H1 (cell line): ENCODE measurements at regions not wholly inside any gene's neighbourhood (a gene's known extent, or its start where the extent isn't known, plus 50 kb on each side); places are given as distances from the start of the nearest gene placed in this dataset.

Experiments
- EGR1 ChIP-seq: IDR thresholded peaks from 2 replicates; pipeline ENCODE4 v1.6.1; 2011; ENCODE audit warnings: low read depth, low read length, borderline replicate concordance
- JUN ChIP-seq: IDR thresholded peaks from 2 replicates; pipeline ENCODE4 v1.6.1; 2011; ENCODE audit warnings: low read depth, mild to moderate bottlenecking, improper control_type of control experiment, low read length
- POU5F1 ChIP-seq: IDR thresholded peaks from 2 replicates; pipeline ENCODE4 v1.6.1; 2011; ENCODE audit warnings: low read depth, mild to moderate bottlenecking, low read length, moderate library complexity
- SAP30 ChIP-seq: fragments of 300-600 bp; sonication (generic); IDR thresholded peaks from 2 replicates; pipeline ENCODE4 v1.7.1; 2012; ENCODE audit warnings: low read length, moderate library complexity, mild to moderate bottlenecking, inconsistent platforms; ENCODE audit not compliant: insufficient read depth, insufficient replicate concordance
- SP1 ChIP-seq: IDR thresholded peaks from 2 replicates; pipeline ENCODE4 v1.6.1; 2011; ENCODE audit warnings: low read depth, low read length
- SRF ChIP-seq: IDR thresholded peaks from 2 replicates; pipeline ENCODE4 v1.6.1; 2011; ENCODE audit warnings: mild to moderate bottlenecking, low read depth, low read length, moderate library complexity
- TCF12 ChIP-seq: IDR thresholded peaks from 2 replicates; pipeline ENCODE4 v1.6.1; 2011; ENCODE audit warnings: low read depth, mild to moderate bottlenecking, low read length
- TF ChIP-seq, protein P1 (sequence below): fragments of 300-600 bp; sonication (generic); IDR thresholded peaks from 2 replicates; pipeline ENCODE4 v1.7.1; 2012; ENCODE audit warnings: low read length, moderate library complexity, mild to moderate bottlenecking, inconsistent platforms; ENCODE audit not compliant: insufficient replicate concordance
- TF ChIP-seq, protein P2 (sequence below), 3 experiments: IDR thresholded peaks; 1 replicate in 2 of 3; 2 replicates in 1 of 3; pipeline versions ENCODE4 v1.5.1 to v1.6.1; 2011; ENCODE audit warnings: low read length in 3 of 3, mild to moderate bottlenecking in 3 of 3, inconsistent platforms in 2 of 3, low read depth in 1 of 3, moderate library complexity in 1 of 3; ENCODE audit not compliant: insufficient read depth in 1 of 3; ENCODE audit errors: control extremely low read depth in 1 of 3

DNA sequence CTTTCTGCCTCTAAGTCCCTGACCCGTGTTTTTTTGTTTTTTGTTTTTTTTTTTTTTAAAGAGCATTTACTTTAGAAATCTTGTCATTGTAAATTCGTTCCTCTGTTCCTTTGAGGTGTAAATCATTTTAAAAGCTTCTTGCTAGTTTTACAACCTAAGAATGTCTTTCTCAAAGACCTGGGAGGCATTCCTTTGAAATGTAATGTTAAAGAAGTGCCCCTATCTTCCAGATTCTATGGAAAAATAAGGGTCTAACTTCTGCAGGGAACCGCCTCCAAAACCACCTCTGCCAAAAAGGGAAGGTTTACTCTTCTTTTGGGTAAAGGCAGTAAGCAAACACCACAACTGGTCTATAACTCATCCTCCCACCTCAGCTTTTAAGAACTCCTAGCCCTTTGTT, 259.6 kb upstream of the ZNF804A start (continued):
- TF ChIP-seq SAP30 (no peak), POU5F1 (0 out of 2 replicates have a peak, but pooled peaks have one; percentile 8), TCF12 (no peak), SRF (no peak), SP1 (0 out of 2 replicates have a peak, but pooled peaks have one; percentile 13), JUN (no peak), EGR1 (no peak)
- TF ChIP-seq, protein P1, sequence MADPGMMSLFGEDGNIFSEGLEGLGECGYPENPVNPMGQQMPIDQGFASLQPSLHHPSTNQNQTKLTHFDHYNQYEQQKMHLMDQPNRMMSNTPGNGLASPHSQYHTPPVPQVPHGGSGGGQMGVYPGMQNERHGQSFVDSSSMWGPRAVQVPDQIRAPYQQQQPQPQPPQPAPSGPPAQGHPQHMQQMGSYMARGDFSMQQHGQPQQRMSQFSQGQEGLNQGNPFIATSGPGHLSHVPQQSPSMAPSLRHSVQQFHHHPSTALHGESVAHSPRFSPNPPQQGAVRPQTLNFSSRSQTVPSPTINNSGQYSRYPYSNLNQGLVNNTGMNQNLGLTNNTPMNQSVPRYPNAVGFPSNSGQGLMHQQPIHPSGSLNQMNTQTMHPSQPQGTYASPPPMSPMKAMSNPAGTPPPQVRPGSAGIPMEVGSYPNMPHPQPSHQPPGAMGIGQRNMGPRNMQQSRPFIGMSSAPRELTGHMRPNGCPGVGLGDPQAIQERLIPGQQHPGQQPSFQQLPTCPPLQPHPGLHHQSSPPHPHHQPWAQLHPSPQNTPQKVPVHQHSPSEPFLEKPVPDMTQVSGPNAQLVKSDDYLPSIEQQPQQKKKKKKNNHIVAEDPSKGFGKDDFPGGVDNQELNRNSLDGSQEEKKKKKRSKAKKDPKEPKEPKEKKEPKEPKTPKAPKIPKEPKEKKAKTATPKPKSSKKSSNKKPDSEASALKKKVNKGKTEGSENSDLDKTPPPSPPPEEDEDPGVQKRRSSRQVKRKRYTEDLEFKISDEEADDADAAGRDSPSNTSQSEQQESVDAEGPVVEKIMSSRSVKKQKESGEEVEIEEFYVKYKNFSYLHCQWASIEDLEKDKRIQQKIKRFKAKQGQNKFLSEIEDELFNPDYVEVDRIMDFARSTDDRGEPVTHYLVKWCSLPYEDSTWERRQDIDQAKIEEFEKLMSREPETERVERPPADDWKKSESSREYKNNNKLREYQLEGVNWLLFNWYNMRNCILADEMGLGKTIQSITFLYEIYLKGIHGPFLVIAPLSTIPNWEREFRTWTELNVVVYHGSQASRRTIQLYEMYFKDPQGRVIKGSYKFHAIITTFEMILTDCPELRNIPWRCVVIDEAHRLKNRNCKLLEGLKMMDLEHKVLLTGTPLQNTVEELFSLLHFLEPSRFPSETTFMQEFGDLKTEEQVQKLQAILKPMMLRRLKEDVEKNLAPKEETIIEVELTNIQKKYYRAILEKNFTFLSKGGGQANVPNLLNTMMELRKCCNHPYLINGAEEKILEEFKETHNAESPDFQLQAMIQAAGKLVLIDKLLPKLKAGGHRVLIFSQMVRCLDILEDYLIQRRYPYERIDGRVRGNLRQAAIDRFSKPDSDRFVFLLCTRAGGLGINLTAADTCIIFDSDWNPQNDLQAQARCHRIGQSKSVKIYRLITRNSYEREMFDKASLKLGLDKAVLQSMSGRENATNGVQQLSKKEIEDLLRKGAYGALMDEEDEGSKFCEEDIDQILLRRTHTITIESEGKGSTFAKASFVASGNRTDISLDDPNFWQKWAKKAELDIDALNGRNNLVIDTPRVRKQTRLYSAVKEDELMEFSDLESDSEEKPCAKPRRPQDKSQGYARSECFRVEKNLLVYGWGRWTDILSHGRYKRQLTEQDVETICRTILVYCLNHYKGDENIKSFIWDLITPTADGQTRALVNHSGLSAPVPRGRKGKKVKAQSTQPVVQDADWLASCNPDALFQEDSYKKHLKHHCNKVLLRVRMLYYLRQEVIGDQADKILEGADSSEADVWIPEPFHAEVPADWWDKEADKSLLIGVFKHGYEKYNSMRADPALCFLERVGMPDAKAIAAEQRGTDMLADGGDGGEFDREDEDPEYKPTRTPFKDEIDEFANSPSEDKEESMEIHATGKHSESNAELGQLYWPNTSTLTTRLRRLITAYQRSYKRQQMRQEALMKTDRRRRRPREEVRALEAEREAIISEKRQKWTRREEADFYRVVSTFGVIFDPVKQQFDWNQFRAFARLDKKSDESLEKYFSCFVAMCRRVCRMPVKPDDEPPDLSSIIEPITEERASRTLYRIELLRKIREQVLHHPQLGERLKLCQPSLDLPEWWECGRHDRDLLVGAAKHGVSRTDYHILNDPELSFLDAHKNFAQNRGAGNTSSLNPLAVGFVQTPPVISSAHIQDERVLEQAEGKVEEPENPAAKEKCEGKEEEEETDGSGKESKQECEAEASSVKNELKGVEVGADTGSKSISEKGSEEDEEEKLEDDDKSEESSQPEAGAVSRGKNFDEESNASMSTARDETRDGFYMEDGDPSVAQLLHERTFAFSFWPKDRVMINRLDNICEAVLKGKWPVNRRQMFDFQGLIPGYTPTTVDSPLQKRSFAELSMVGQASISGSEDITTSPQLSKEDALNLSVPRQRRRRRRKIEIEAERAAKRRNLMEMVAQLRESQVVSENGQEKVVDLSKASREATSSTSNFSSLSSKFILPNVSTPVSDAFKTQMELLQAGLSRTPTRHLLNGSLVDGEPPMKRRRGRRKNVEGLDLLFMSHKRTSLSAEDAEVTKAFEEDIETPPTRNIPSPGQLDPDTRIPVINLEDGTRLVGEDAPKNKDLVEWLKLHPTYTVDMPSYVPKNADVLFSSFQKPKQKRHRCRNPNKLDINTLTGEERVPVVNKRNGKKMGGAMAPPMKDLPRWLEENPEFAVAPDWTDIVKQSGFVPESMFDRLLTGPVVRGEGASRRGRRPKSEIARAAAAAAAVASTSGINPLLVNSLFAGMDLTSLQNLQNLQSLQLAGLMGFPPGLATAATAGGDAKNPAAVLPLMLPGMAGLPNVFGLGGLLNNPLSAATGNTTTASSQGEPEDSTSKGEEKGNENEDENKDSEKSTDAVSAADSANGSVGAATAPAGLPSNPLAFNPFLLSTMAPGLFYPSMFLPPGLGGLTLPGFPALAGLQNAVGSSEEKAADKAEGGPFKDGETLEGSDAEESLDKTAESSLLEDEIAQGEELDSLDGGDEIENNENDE, result peak; percentile 92
- TF ChIP-seq, protein P2, sequence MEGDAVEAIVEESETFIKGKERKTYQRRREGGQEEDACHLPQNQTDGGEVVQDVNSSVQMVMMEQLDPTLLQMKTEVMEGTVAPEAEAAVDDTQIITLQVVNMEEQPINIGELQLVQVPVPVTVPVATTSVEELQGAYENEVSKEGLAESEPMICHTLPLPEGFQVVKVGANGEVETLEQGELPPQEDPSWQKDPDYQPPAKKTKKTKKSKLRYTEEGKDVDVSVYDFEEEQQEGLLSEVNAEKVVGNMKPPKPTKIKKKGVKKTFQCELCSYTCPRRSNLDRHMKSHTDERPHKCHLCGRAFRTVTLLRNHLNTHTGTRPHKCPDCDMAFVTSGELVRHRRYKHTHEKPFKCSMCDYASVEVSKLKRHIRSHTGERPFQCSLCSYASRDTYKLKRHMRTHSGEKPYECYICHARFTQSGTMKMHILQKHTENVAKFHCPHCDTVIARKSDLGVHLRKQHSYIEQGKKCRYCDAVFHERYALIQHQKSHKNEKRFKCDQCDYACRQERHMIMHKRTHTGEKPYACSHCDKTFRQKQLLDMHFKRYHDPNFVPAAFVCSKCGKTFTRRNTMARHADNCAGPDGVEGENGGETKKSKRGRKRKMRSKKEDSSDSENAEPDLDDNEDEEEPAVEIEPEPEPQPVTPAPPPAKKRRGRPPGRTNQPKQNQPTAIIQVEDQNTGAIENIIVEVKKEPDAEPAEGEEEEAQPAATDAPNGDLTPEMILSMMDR (IDR thresholded peaks at IDR 0.05; ENCODE audit: control extremely low read depth in 1 of 3, insufficient read depth in 1 of 3, low read depth in 1 of 3, low read length in 3 of 3), result no peak
